Omental fat pad (tissue), 3 donors: ENCODE measurements at regions not wholly inside any gene's neighbourhood (a gene's known extent, or its start where the extent isn't known, plus 50 kb on each side); places are given as distances from the start of the nearest gene placed in this dataset.

Experiments used
- ATAC-seq: fragments of 150-250 bp; one replicate; pipeline ENCODE4 v1.9.1; 2016; ENCODE audit warnings: mild to moderate bottlenecking, moderate library complexity; ENCODE audit not compliant: low FRiP score
- DNase-seq: peaks from one replicate; pipeline ENCODE4 v3.0.0-alpha.2; 2019; ENCODE audit warnings: low spot score
- CTCF ChIP-seq, 3 donors: fragments of 450-650 bp; IDR thresholded peaks; one replicate each; pipeline ENCODE4 v1.5.1; 2016 to 2017; ENCODE audit warnings: antibody characterized with exemption in 3 of 3, mild to moderate bottlenecking in 3 of 3, moderate library complexity in 2 of 3

GRCh38 chr6:168905451-168906090 is 348.1 kb downstream of the THBS2 start:
- DNase-seq: no peak
- no peak for ATAC-seq
- no peak for TF ChIP-seq CTCF (IDR thresholded peaks at IDR 0.05)

GRCh38 chr6:168903613-168904345 is 349.9 kb downstream of the THBS2 start:
- TF ChIP-seq CTCF (IDR thresholded peaks at IDR 0.05): no peak
- ATAC-seq: no peak
- no peak for DNase-seq

DNA sequence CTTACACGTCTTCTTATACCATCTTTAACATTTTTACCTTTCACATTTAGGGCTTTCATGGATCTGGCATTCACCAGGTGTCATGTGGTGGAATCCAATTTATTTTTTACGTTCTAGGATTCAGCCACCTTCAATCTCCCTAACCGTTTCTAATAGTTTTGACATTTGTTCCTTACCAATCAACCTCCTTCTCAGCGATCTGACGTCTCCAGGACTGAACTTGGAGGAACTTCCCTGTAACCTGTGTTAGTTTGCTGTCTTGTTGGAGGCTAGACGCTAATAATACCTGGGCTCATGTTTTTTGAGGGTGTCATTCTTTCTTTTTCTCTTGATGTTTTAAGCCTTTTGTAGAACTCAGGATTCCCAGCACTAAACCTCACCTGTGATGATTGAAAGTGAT is 351.6 kb downstream of the THBS2 start:
- no peak for ATAC-seq
- no peak for TF ChIP-seq CTCF (IDR thresholded peaks at IDR 0.05)
- DNase-seq: no peak

GRCh38 chr6:168901076-168901475 is 352.6 kb downstream of the THBS2 start:
- DNase-seq (no peak), ATAC-seq (no peak)
- no peak for TF ChIP-seq CTCF (IDR thresholded peaks at IDR 0.05)

- no peak for DNase-seq
- no peak for ATAC-seq
- TF ChIP-seq CTCF (IDR thresholded peaks at IDR 0.05): no peak
Measured at GRCh38 chr6:168896321-168896720, 357.3 kb downstream of the THBS2 start.

- ATAC-seq: peak; percentile 77
- peak in 2 of 3 donors; percentile 71 to 84 for TF ChIP-seq CTCF (IDR thresholded peaks at IDR 0.05)
- DNase-seq: peak; percentile 47
Measured at GRCh38 chr6:168895102-168895812, 358.4 kb downstream of the THBS2 start.
